ENCODE measurements at regions not wholly inside any gene's neighbourhood (a gene's known extent, or its start where the extent isn't known, plus 50 kb on each side); places are given as distances from the start of the nearest gene placed in this dataset.

DNA sequence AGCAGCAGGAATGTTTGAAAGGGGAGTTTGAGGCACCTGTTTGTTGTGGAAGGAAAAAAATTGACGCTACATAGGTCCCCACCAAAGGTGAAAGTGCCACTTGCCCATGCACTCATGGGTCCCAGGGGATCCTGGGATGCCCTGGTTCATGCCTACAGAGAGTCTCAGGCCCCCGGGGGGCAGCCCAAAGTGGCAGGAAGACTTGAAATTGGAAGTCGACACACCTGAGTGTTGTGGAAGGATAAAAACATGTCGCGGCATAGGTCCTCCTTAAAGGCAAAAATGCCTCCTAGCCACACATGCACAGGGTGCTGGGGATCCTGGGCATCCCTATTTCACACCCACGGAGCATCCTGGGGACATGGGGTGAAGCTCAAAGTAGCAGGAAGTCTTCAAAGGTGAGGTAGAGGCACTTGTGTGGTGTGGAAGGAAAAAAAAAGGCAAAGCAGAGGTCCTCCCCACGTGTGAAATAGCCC lies 576.1 kb downstream of the ALG10 start:
- Mint-ChIP-seq H3K9me3 (peaks cover 2% of the 10 kb centered on the region), H3K36me3 (ENCODE audit: low read depth) (peaks cover 2% of the 10 kb centered on the region)

DNA sequence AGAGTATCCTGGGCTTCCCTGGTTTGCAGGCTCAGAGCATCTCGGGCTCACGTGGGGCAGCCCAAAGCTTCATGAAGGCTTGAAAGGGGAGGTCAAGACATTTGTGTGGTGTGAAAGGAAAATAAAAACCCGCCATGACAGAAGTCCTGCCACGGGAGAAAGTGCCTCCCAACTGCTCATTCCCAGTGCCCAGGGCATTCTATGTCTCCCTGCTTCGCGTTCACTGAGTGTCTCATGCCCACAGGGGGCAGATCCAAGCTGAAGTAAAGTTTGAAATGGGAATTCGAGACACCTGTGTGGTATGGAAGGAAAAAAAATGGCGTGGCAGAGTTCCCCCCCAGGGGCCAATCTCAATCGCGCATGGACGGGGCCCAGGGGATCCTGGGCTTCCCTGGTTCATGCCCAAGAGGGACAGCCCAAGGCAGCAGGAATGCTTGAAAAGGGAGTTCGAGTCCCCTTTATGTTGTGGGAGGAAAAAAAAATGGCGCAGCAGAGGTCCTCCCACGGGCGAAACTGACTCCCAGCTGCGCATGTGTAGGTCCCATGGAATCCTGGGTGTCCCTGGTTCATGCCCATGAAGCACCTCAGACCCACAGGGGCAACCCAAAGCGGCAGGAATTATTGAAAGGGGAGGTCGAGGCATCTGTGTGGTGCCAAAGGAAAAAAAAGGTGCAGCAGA lies 576.7 kb downstream of the ALG10 start:
- TF ChIP-seq, protein P1, sequence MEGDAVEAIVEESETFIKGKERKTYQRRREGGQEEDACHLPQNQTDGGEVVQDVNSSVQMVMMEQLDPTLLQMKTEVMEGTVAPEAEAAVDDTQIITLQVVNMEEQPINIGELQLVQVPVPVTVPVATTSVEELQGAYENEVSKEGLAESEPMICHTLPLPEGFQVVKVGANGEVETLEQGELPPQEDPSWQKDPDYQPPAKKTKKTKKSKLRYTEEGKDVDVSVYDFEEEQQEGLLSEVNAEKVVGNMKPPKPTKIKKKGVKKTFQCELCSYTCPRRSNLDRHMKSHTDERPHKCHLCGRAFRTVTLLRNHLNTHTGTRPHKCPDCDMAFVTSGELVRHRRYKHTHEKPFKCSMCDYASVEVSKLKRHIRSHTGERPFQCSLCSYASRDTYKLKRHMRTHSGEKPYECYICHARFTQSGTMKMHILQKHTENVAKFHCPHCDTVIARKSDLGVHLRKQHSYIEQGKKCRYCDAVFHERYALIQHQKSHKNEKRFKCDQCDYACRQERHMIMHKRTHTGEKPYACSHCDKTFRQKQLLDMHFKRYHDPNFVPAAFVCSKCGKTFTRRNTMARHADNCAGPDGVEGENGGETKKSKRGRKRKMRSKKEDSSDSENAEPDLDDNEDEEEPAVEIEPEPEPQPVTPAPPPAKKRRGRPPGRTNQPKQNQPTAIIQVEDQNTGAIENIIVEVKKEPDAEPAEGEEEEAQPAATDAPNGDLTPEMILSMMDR (conservative IDR thresholded peaks at IDR 0.05), result no peak
- Mint-ChIP-seq H3K4me3 (no peak overlapping the region), H3K36me3 (ENCODE audit: low read depth) (peaks cover 2% of the 10 kb centered on the region), H3K27me3 (ENCODE audit: low read depth) (no peaks in the 10 kb centered on the region), H3K27ac (ENCODE audit: unreplicated experiment) (no peak overlapping the region), H3K4me1 (no peaks in the 10 kb centered on the region), H3K9me3 (peaks cover 2% of the 10 kb centered on the region)
- DNase-seq (ENCODE audit: low read depth, low spot score), result no peak

More for the DNA sequence above, 576.1 kb downstream of the ALG10 start:
- no peak for DNase-seq (ENCODE audit: low read depth, low spot score)
- Mint-ChIP-seq H3K4me1 (no peaks in the 10 kb centered on the region), H3K27me3 (ENCODE audit: low read depth) (no peaks in the 10 kb centered on the region), H3K4me3 (no peak overlapping the region), H3K27ac (ENCODE audit: unreplicated experiment) (no peak overlapping the region)
- TF ChIP-seq, protein P1 (conservative IDR thresholded peaks at IDR 0.05), result no peak

DNA sequence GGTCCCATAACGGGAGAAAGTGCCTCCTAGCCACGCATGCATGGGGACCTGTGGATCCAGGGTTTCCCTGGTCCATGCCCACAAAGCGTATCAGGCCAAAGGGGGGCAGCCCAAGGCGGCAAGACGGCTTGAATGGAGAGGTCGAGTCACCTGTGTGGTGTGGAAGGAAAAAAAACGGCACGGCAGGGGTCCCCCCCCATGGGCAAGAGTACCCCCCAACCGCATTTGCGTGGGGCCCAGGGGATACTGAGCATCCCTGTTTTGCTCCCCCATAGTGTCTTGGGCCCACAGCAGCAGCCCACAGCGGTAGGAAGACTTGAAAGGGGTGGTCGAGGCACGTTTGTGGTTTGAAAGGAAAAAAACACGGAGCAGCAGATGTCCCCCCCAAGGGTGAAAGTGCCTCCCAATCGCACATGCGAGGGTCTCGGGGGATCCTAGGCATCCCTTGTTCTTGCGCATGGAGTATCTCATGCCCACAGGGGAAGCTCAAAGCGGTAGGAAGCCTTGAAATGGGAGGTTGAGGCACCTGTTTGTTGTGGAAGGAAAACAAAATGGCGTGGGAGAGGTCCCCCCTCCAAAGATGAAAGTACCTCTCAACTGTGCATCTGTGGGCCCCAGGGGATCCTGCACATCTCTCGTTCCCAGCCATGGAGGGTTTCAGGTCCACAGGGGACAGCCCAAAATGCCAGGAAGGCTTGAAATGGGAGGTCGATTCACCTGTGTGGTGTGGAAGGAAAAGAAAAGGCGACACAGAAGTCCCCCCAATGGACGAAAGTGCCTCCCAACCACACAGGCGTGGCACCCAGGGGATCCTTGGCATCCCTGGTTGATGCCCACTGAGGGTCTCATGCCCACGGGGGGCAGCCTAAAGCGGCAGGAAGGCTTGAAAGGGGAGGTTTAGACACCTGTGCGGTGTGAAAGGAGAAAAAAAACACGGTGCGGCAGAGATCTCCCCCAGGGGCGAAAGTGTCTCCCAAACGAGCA lies 577.5 kb downstream of the ALG10 start:
- TF ChIP-seq, protein P1 (conservative IDR thresholded peaks at IDR 0.05), result no peak
- Mint-ChIP-seq H3K27me3 (ENCODE audit: low read depth) (no peaks in the 10 kb centered on the region), H3K4me1 (no peaks in the 10 kb centered on the region), H3K36me3 (ENCODE audit: low read depth) (peaks cover 2% of the 10 kb centered on the region), H3K9me3 (peaks cover 2% of the 10 kb centered on the region), H3K4me3 (no peak overlapping the region), H3K27ac (ENCODE audit: unreplicated experiment) (no peak overlapping the region)
- no peak for DNase-seq (ENCODE audit: low read depth, low spot score)

DNA sequence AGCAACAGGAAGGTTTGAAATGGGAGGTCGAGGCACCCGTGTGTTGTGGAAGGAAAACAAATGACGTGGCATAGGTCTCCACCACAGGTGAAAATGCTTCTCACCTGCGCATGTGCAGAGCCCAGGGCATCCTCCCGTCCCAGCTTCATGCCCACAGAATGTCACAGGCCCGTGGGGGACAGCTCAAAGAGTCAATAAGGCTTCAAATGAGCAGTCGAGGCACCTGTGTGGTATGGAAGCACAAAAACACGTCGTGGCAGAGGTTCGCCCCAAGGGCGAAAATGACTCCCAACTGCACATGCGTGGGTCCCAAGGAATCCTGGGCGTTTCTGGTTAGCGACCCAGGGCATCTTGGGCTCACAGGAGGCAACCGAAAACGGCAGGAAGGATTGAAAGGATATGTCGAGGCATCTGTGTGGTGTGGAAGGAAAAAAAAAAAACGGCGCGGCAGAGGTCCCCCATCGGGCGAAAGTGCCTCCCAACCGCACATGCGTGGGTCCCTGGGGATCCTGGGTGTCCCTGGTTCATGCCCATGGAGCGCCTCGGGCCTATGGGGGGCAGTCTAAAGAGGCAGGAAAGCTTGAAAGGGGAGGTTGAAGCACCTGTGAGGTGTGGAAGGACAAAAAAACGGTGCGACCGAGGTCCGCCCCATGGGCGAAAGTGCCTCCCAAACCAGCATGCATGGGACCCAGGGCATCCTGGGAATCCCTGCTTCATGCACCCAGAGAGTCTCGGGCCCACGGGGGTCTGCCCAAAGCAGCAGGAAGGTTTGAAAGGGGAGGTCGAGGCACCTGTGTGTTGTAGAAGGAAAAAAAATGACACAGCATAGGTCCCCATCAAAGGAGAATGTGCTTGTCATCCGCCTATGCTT lies 578.5 kb downstream of the ALG10 start:
- DNase-seq (ENCODE audit: low read depth, low spot score), result no peak
- H3K4me1 Mint-ChIP-seq, result no peaks in the 10 kb centered on the region
- no peaks in the 10 kb centered on the region for H3K27me3 Mint-ChIP-seq (ENCODE audit: low read depth)
- no peak overlapping the region for H3K4me3 Mint-ChIP-seq
- TF ChIP-seq, protein P1 (conservative IDR thresholded peaks at IDR 0.05), result no peak
- H3K27ac Mint-ChIP-seq (ENCODE audit: unreplicated experiment), result no peak overlapping the region
- no peaks in the 10 kb centered on the region for H3K9me3 Mint-ChIP-seq
- peaks cover 2% of the 10 kb centered on the region for H3K36me3 Mint-ChIP-seq (ENCODE audit: low read depth)

DNA sequence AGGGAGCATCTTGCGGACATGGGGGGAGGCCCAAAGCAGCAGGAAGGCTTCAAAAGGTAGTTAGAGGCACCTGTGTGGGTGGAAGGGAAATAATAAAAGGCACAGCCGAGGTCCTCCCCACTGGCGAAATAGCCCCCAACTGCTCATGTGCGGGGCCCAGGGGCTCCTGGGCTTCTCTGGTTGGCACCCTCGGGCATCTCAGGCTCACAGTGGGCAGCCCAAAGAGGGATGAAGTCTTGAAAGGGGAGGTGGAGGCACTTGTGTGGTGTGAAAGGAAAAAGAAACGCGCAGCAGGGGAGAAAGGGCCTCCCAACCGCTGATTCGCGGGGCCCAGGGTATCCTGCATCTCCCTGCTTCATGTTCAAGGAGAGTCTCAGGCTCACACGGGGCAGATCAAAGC lies 579.4 kb downstream of the ALG10 start:
- H3K4me3 Mint-ChIP-seq, result no peak overlapping the region
- H3K27me3 Mint-ChIP-seq (ENCODE audit: low read depth), result no peaks in the 10 kb centered on the region
- no peak for DNase-seq (ENCODE audit: low read depth, low spot score)
- H3K9me3 Mint-ChIP-seq, result no peaks in the 10 kb centered on the region
- no peak overlapping the region for H3K27ac Mint-ChIP-seq (ENCODE audit: unreplicated experiment)
- TF ChIP-seq, protein P1 (conservative IDR thresholded peaks at IDR 0.05), result no peak
- peaks cover 2% of the 10 kb centered on the region for H3K36me3 Mint-ChIP-seq (ENCODE audit: low read depth)
- no peaks in the 10 kb centered on the region for H3K4me1 Mint-ChIP-seq

All from neural crest cell (in vitro differentiated cells).